Astrocyte (in vitro differentiated cells and primary cell): ENCODE measurements at regions not wholly inside any gene's neighbourhood (a gene's known extent, or its start where the extent isn't known, plus 50 kb on each side); places are given as distances from the start of the nearest gene placed in this dataset.

Source experiments
- DNase-seq: peaks from one replicate; pipeline ENCODE4 v3.0.0-alpha.2; 2010; ENCODE audit warnings: low read depth
- FAIRE-seq: peaks from 2 replicates; lab custom pipeline; 2011; peaks lifted over from hg19 to GRCh38; lab: Jason Lieb, UNC
- H2AFZ ChIP-seq: 2 replicates; pipeline ENCODE4 v1.6.0; 2012; ENCODE audit warnings: low read depth, low read length, inconsistent platforms
- H3K27ac ChIP-seq: 2 replicates; pipeline ENCODE4 v1.5.1; 2011; ENCODE audit warnings: low read depth, low read length, inconsistent platforms
- H3K27me3 ChIP-seq: 2 replicates; pipeline ENCODE4 v1.6.0; 2011; ENCODE audit warnings: low read length, inconsistent platforms; ENCODE audit not compliant: insufficient read depth
- H3K36me3 ChIP-seq: 2 replicates; pipeline ENCODE4 v1.5.1; 2011; ENCODE audit warnings: low read length, inconsistent platforms; ENCODE audit not compliant: insufficient read depth
- H3K4me1 ChIP-seq: 2 replicates; pipeline ENCODE4 v1.5.1; 2011; ENCODE audit warnings: low read length, inconsistent platforms; ENCODE audit not compliant: insufficient read depth
- H3K4me2 ChIP-seq: 2 replicates; pipeline ENCODE4 v1.6.0; 2012; ENCODE audit warnings: low read length, inconsistent platforms
- H3K4me3 ChIP-seq: 2 replicates; pipeline ENCODE4 v1.5.1; 2011; ENCODE audit warnings: low read depth, mild to moderate bottlenecking, low read length, inconsistent platforms; ENCODE audit not compliant: insufficient read depth
- H3K79me2 ChIP-seq: 2 replicates; pipeline ENCODE4 v1.6.0; 2012; ENCODE audit warnings: mild to moderate bottlenecking, low read length, inconsistent platforms; ENCODE audit not compliant: insufficient read depth
- H3K9ac ChIP-seq: 2 replicates; pipeline ENCODE4 v1.6.0; 2012; ENCODE audit warnings: mild to moderate bottlenecking, low read length, inconsistent platforms
- H3K9me3 ChIP-seq: 2 replicates; pipeline ENCODE4 v1.5.1; 2012; ENCODE audit warnings: low read depth, mild to moderate bottlenecking, low read length, inconsistent platforms; ENCODE audit not compliant: insufficient read depth
- H4K20me1 ChIP-seq: 2 replicates; pipeline ENCODE4 v1.6.0; 2012; ENCODE audit warnings: low read length, inconsistent platforms; ENCODE audit not compliant: insufficient read depth
- H3K27ac Mint-ChIP-seq: one replicate; pipeline ENCODE4 v1.8.0; 2021; ENCODE audit warnings: mild to moderate bottlenecking, mixed read lengths; ENCODE audit not compliant: unreplicated experiment
- H3K27me3 Mint-ChIP-seq: one replicate; pipeline ENCODE4 v1.8.0; 2021; ENCODE audit warnings: low read depth, mixed read lengths; ENCODE audit not compliant: unreplicated experiment
- H3K36me3 Mint-ChIP-seq: one replicate; pipeline ENCODE4 v1.8.0; 2021; ENCODE audit warnings: low read depth, mixed read lengths; ENCODE audit not compliant: unreplicated experiment
- H3K4me1 Mint-ChIP-seq: one replicate; pipeline ENCODE4 v1.8.0; 2021; ENCODE audit warnings: low read depth, mixed read lengths; ENCODE audit not compliant: unreplicated experiment
- H3K4me3 Mint-ChIP-seq: one replicate; pipeline ENCODE4 v1.8.0; 2021; ENCODE audit warnings: mild to moderate bottlenecking, moderate library complexity, mixed read lengths; ENCODE audit not compliant: unreplicated experiment
- H3K9me3 Mint-ChIP-seq: one replicate; pipeline ENCODE4 v1.8.0; 2021; ENCODE audit warnings: mild to moderate bottlenecking, mixed read lengths; ENCODE audit not compliant: unreplicated experiment
- EZH2 ChIP-seq: IDR thresholded peaks from 2 replicates; pipeline ENCODE4 v1.6.1; 2012; ENCODE audit warnings: mild to moderate bottlenecking, low read length, inconsistent platforms; ENCODE audit not compliant: insufficient read depth
- TF ChIP-seq, protein P1 (sequence below): IDR thresholded peaks from 2 replicates; pipeline ENCODE4 v1.5.1; 2011; ENCODE audit warnings: low read depth, mild to moderate bottlenecking, inconsistent platforms, low read length, moderate library complexity; ENCODE audit not compliant: insufficient read depth

DNA sequence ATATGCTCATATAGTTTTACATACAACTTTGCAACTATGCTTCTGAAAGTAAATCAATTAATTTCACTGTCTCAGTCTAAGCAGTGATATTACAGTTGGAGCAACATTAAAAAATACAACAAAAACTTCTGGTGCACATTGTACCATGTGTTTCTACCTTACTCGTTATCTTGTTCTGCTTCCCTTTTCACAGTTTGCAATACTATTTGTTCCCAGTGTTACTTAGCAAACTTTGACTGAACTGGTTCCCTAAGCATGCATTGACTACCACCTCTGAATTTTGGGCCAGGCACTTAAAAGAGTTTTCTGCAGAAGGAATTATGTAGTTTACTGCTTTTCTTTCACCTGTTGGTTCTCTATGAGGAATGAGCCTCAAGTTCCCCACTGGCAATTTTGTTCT lies 152.7 kb downstream of the SEC61B start:
- peaks cover 2% of the 10 kb centered on the region for H3K4me1 ChIP-seq
- no peaks in the 10 kb centered on the region for H3K9me3 ChIP-seq
- Mint-ChIP-seq H3K9me3 (no peaks in the 10 kb centered on the region), H3K27me3 (peaks cover 21% of the 10 kb centered on the region), H3K27ac (no peak overlapping the region), H3K4me3 (no peak overlapping the region), H3K4me1 (peaks cover 17% of the 10 kb centered on the region), H3K36me3 (no peaks in the 10 kb centered on the region)
- H4K20me1 ChIP-seq = no peaks in the 10 kb centered on the region
- peaks cover 13% of the 10 kb centered on the region for H3K27me3 ChIP-seq
- no peak overlapping the region for H3K27ac ChIP-seq
- FAIRE-seq (no peak), DNase-seq (no peak)
- H3K4me3 ChIP-seq = no peak overlapping the region
- H3K9ac ChIP-seq = no peak overlapping the region
- H3K4me2 ChIP-seq = no peak overlapping the region
- H3K36me3 ChIP-seq = no peaks in the 10 kb centered on the region
- TF ChIP-seq, protein P1, sequence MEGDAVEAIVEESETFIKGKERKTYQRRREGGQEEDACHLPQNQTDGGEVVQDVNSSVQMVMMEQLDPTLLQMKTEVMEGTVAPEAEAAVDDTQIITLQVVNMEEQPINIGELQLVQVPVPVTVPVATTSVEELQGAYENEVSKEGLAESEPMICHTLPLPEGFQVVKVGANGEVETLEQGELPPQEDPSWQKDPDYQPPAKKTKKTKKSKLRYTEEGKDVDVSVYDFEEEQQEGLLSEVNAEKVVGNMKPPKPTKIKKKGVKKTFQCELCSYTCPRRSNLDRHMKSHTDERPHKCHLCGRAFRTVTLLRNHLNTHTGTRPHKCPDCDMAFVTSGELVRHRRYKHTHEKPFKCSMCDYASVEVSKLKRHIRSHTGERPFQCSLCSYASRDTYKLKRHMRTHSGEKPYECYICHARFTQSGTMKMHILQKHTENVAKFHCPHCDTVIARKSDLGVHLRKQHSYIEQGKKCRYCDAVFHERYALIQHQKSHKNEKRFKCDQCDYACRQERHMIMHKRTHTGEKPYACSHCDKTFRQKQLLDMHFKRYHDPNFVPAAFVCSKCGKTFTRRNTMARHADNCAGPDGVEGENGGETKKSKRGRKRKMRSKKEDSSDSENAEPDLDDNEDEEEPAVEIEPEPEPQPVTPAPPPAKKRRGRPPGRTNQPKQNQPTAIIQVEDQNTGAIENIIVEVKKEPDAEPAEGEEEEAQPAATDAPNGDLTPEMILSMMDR = no peak
- no peak for TF ChIP-seq EZH2
- no peak overlapping the region for H2AFZ ChIP-seq
- H3K79me2 ChIP-seq = no peaks in the 10 kb centered on the region

DNA sequence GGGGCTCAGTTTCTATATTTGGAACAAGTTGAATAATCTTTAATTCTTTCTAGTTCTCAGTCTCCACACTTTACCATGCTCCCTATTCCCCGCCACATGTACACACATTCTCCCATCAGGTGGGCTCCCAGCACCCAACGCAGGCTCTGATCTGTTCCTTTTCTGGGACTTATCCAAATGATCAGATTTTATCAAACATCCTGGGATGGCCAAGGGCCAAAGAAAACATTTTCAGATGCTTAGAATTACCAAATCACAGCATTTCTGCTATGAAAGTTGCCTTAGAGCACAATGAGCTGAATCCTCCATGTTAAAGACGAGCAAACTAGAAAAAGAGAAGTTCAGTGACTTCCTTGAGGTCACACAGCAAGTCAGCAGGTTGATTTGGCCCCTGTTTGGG lies 153.4 kb downstream of the SEC61B start:
- Mint-ChIP-seq H3K27ac (no peak overlapping the region), H3K36me3 (no peaks in the 10 kb centered on the region), H3K27me3 (peaks cover 16% of the 10 kb centered on the region), H3K4me1 (peaks cover 17% of the 10 kb centered on the region), H3K4me3 (no peak overlapping the region), H3K9me3 (no peaks in the 10 kb centered on the region)
- peaks cover 2% of the 10 kb centered on the region for H3K4me1 ChIP-seq
- no peaks in the 10 kb centered on the region for H3K36me3 ChIP-seq
- FAIRE-seq (no peak), DNase-seq (no peak)
- TF ChIP-seq, protein P1 = no peak
- TF ChIP-seq EZH2 = no peak
- no peak overlapping the region for H3K9ac ChIP-seq
- no peak overlapping the region for H3K27ac ChIP-seq
- H2AFZ ChIP-seq = no peak overlapping the region
- no peaks in the 10 kb centered on the region for H3K79me2 ChIP-seq
- no peak overlapping the region for H3K4me3 ChIP-seq
- H3K4me2 ChIP-seq = no peak overlapping the region
- peaks cover 13% of the 10 kb centered on the region for H3K27me3 ChIP-seq
- no peaks in the 10 kb centered on the region for H4K20me1 ChIP-seq
- H3K9me3 ChIP-seq = no peaks in the 10 kb centered on the region

DNA sequence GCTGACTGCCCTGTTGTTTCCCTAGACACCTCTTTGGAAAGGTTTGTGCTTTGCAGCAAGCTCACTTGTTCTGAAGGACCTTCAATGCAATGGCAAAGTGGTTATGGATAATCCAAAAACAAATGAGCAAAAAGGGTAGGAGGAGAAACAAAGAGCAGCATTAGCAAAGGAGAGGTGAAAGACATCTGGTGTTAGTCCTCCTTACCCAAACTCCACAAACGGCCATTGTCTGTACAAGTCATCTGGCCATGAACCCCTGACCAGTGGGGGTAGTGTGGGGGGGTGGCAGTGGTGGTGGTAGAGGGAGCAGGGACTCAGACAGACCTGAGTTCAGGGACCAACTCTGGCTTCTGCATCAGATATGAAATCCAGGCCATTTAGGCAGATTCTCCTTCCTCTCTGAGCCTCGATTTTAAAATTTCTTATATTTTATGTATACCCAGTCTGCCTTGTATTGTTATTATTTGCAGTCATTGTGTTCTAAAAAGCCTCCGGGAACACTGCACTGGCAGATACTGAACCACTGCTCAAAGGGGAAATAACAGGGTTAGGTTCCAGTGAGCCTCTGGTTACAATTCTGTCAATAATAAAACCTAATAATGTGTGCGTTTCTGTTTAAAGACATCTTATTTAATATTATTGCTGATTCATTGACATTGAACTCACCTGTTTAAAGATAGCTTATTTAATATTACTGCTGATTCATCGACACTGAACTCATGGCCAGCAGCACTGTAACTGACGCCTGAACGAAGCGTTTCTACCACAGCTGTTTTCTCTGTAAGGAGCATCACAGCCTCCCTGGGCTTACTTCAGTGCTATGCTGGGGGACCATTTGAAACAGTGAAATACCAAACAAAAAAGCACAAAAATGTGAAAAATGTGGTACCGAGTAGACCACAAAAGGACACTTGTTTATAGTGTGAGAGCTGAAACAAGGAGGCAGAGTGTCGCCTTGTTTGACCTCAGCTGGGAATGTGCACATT lies 156.0 kb downstream of the SEC61B start:
- H3K4me1 Mint-ChIP-seq = peaks cover 17% of the 10 kb centered on the region
- H3K27ac Mint-ChIP-seq = no peak overlapping the region
- Histone ChIP-seq H3K4me3 (no peak overlapping the region), H2AFZ (no peak overlapping the region), H3K27me3 (peaks cover 7% of the 10 kb centered on the region), H3K79me2 (no peaks in the 10 kb centered on the region), H3K4me1 (peaks cover 2% of the 10 kb centered on the region), H3K9me3 (no peaks in the 10 kb centered on the region), H4K20me1 (no peaks in the 10 kb centered on the region), H3K9ac (no peak overlapping the region), H3K36me3 (no peaks in the 10 kb centered on the region), H3K4me2 (no peak overlapping the region), H3K27ac (no peak overlapping the region)
- no peak for TF ChIP-seq EZH2
- TF ChIP-seq, protein P1 = no peak
- FAIRE-seq (peak; percentile 49), DNase-seq (peak; percentile 29)
- no peaks in the 10 kb centered on the region for H3K36me3 Mint-ChIP-seq
- H3K27me3 Mint-ChIP-seq = peaks cover 24% of the 10 kb centered on the region
- H3K4me3 Mint-ChIP-seq = no peak overlapping the region
- peaks cover 3% of the 10 kb centered on the region for H3K9me3 Mint-ChIP-seq
